ENCODE measurements at regions not wholly inside any gene's neighbourhood (a gene's known extent, or its start where the extent isn't known, plus 50 kb on each side); places are given as distances from the start of the nearest gene placed in this dataset.

- TF ChIP-seq, protein P1, sequence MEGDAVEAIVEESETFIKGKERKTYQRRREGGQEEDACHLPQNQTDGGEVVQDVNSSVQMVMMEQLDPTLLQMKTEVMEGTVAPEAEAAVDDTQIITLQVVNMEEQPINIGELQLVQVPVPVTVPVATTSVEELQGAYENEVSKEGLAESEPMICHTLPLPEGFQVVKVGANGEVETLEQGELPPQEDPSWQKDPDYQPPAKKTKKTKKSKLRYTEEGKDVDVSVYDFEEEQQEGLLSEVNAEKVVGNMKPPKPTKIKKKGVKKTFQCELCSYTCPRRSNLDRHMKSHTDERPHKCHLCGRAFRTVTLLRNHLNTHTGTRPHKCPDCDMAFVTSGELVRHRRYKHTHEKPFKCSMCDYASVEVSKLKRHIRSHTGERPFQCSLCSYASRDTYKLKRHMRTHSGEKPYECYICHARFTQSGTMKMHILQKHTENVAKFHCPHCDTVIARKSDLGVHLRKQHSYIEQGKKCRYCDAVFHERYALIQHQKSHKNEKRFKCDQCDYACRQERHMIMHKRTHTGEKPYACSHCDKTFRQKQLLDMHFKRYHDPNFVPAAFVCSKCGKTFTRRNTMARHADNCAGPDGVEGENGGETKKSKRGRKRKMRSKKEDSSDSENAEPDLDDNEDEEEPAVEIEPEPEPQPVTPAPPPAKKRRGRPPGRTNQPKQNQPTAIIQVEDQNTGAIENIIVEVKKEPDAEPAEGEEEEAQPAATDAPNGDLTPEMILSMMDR (conservative IDR thresholded peaks at IDR 0.05; ENCODE audit: low read depth, low read length), result no peak
- TF ChIP-seq EZH2 (IDR thresholded peaks at IDR 0.05; ENCODE audit: borderline replicate concordance, low read depth, low read length, poor library complexity, severe bottlenecking), result no peak
Observed at GRCh38 chr12:85669911-85670310, 166.3 kb downstream of the RASSF9 start.

Measured in A673 (cell line).